ENCODE measurements at regions not wholly inside any gene's neighbourhood (a gene's known extent, or its start where the extent isn't known, plus 50 kb on each side); places are given as distances from the start of the nearest gene placed in this dataset.

GRCh38 chr2:11933854-11934253 lies 187.4 kb downstream of the LPIN1 start:
- TF ChIP-seq CTCF (IDR thresholded peaks at IDR 0.05; ENCODE audit: insufficient read depth, missing control alignments), result no peak
- FAIRE-seq, result no peak
- DNase-seq (ENCODE audit: insufficient read length, low spot score), result no peak

GRCh38 chr2:11936761-11937160 lies 190.3 kb downstream of the LPIN1 start:
- FAIRE-seq, result no peak

GRCh38 chr2:11938196-11938595 lies 191.8 kb downstream of the LPIN1 start:
- no peak for DNase-seq (ENCODE audit: insufficient read length, low spot score)
- no peak for TF ChIP-seq CTCF (IDR thresholded peaks at IDR 0.05; ENCODE audit: insufficient read depth, missing control alignments)
- no peak for FAIRE-seq

More at GRCh38 chr2:11936761-11937160, 190.3 kb downstream of the LPIN1 start:
- DNase-seq (ENCODE audit: insufficient read length, low spot score), result no peak
- TF ChIP-seq CTCF (IDR thresholded peaks at IDR 0.05; ENCODE audit: insufficient read depth, missing control alignments), result no peak

GRCh38 chr2:11939523-11939922 lies 193.1 kb downstream of the LPIN1 start:
- FAIRE-seq (no peak), DNase-seq (ENCODE audit: insufficient read length, low spot score) (no peak)
- TF ChIP-seq CTCF (IDR thresholded peaks at IDR 0.05; ENCODE audit: insufficient read depth, missing control alignments), result no peak

GRCh38 chr2:11940121-11940743 lies 193.8 kb downstream of the LPIN1 start:
- FAIRE-seq (no peak), DNase-seq (ENCODE audit: insufficient read length, low spot score) (no peak)
- no peak for TF ChIP-seq CTCF (IDR thresholded peaks at IDR 0.05; ENCODE audit: insufficient read depth, missing control alignments)

GRCh38 chr2:11940799-11941198 lies 194.4 kb downstream of the LPIN1 start:
- no peak for FAIRE-seq
- DNase-seq (ENCODE audit: insufficient read length, low spot score), result no peak
- TF ChIP-seq CTCF (IDR thresholded peaks at IDR 0.05; ENCODE audit: insufficient read depth, missing control alignments), result no peak
